ENCODE measurements at regions not wholly inside any gene's neighbourhood (a gene's known extent, or its start where the extent isn't known, plus 50 kb on each side); places are given as distances from the start of the nearest gene placed in this dataset.

- no peak for TF ChIP-seq CTCF (IDR thresholded peaks at IDR 0.05; ENCODE audit: partially characterized antibody, unreplicated experiment)
- H3K9me3 Mint-ChIP-seq (ENCODE audit: unreplicated experiment): peaks cover 8% of the 10 kb centered on the region
- no peaks in the 10 kb centered on the region for H3K36me3 Mint-ChIP-seq (ENCODE audit: unreplicated experiment)
- no peak overlapping the region for H3K4me3 Mint-ChIP-seq (ENCODE audit: unreplicated experiment)
- H3K27ac Mint-ChIP-seq (ENCODE audit: unreplicated experiment): no peak overlapping the region
- H3K4me1 Mint-ChIP-seq (ENCODE audit: low read depth, unreplicated experiment): no peaks in the 10 kb centered on the region
- no peaks in the 10 kb centered on the region for H3K27me3 Mint-ChIP-seq (ENCODE audit: unreplicated experiment)
- no peak for DNase-seq
Measured at GRCh38 chr16:8217201-8217600, 373.1 kb downstream of the TMEM114 start.

- H3K4me3 Mint-ChIP-seq (ENCODE audit: unreplicated experiment): no peak overlapping the region
- H3K4me1 Mint-ChIP-seq (ENCODE audit: low read depth, unreplicated experiment): no peaks in the 10 kb centered on the region
- peaks cover 1% of the 10 kb centered on the region for H3K27me3 Mint-ChIP-seq (ENCODE audit: unreplicated experiment)
- H3K9me3 Mint-ChIP-seq (ENCODE audit: unreplicated experiment): peaks cover 3% of the 10 kb centered on the region
- no peak for TF ChIP-seq CTCF (IDR thresholded peaks at IDR 0.05; ENCODE audit: partially characterized antibody, unreplicated experiment)
- no peaks in the 10 kb centered on the region for H3K36me3 Mint-ChIP-seq (ENCODE audit: unreplicated experiment)
- no peak for DNase-seq
- no peak overlapping the region for H3K27ac Mint-ChIP-seq (ENCODE audit: unreplicated experiment)
Measured at GRCh38 chr16:8204769-8205168, 385.5 kb downstream of the TMEM114 start.

GRCh38 chr16:8204096-8204495 is 386.2 kb downstream of the TMEM114 start:
- Mint-ChIP-seq H3K36me3 (ENCODE audit: unreplicated experiment) (no peaks in the 10 kb centered on the region), H3K4me1 (ENCODE audit: low read depth, unreplicated experiment) (no peaks in the 10 kb centered on the region), H3K27ac (ENCODE audit: unreplicated experiment) (no peak overlapping the region), H3K4me3 (ENCODE audit: unreplicated experiment) (no peak overlapping the region), H3K9me3 (ENCODE audit: unreplicated experiment) (peaks cover 3% of the 10 kb centered on the region), H3K27me3 (ENCODE audit: unreplicated experiment) (peaks cover 1% of the 10 kb centered on the region)
- DNase-seq: no peak
- no peak for TF ChIP-seq CTCF (IDR thresholded peaks at IDR 0.05; ENCODE audit: partially characterized antibody, unreplicated experiment)

GRCh38 chr16:8203101-8203500 is 387.2 kb downstream of the TMEM114 start:
- no peak overlapping the region for H3K27ac Mint-ChIP-seq (ENCODE audit: unreplicated experiment)
- no peaks in the 10 kb centered on the region for H3K4me1 Mint-ChIP-seq (ENCODE audit: low read depth, unreplicated experiment)
- peaks cover 3% of the 10 kb centered on the region for H3K27me3 Mint-ChIP-seq (ENCODE audit: unreplicated experiment)
- peaks cover 1% of the 10 kb centered on the region for H3K9me3 Mint-ChIP-seq (ENCODE audit: unreplicated experiment)
- DNase-seq: no peak
- H3K36me3 Mint-ChIP-seq (ENCODE audit: unreplicated experiment): peaks cover 6% of the 10 kb centered on the region
- TF ChIP-seq CTCF (IDR thresholded peaks at IDR 0.05; ENCODE audit: partially characterized antibody, unreplicated experiment): no peak
- H3K4me3 Mint-ChIP-seq (ENCODE audit: unreplicated experiment): no peak overlapping the region

- Mint-ChIP-seq H3K36me3 (ENCODE audit: unreplicated experiment) (peaks cover 6% of the 10 kb centered on the region), H3K27me3 (ENCODE audit: unreplicated experiment) (peaks cover 2% of the 10 kb centered on the region), H3K4me3 (ENCODE audit: unreplicated experiment) (no peak overlapping the region), H3K4me1 (ENCODE audit: low read depth, unreplicated experiment) (no peaks in the 10 kb centered on the region), H3K27ac (ENCODE audit: unreplicated experiment) (no peak overlapping the region), H3K9me3 (ENCODE audit: unreplicated experiment) (peaks cover 1% of the 10 kb centered on the region)
- no peak for DNase-seq
- TF ChIP-seq CTCF (IDR thresholded peaks at IDR 0.05; ENCODE audit: partially characterized antibody, unreplicated experiment): no peak
Measured at GRCh38 chr16:8200839-8201238, 389.5 kb downstream of the TMEM114 start.

Measured in glutamatergic neuron (in vitro differentiated cells).